HG03378 (cell line): ENCODE measurements at regions not wholly inside any gene's neighbourhood (a gene's known extent, or its start where the extent isn't known, plus 50 kb on each side); places are given as distances from the start of the nearest gene placed in this dataset.

Experiments
- ATAC-seq: cut with Tn5 transposase; IDR thresholded peaks from one replicate; pipeline ENCODE4 v1.9.1; 2021; ENCODE audit warnings: mild to moderate bottlenecking, moderate library complexity; ENCODE audit not compliant: unreplicated experiment

DNA sequence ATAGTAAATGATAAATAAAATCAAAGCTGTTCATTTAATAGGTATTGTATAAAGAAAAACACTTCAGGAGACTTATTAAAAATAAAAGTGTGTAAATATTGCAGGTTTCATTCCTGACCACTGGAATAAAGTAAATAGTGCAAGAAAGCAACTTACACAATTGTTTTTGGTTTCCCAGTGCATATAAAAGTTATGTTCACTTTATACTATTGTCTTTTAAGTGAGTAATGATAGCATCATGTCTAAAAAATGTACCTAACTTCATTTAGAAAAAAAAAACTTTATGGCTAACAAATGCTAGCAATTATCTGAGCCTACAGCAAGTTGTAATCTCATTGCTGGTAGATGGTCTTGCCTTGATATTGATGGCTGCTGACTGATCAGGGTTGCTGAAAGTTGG, 726.6 kb upstream of the POU3F2 start:
- no peak for ATAC-seq

DNA sequence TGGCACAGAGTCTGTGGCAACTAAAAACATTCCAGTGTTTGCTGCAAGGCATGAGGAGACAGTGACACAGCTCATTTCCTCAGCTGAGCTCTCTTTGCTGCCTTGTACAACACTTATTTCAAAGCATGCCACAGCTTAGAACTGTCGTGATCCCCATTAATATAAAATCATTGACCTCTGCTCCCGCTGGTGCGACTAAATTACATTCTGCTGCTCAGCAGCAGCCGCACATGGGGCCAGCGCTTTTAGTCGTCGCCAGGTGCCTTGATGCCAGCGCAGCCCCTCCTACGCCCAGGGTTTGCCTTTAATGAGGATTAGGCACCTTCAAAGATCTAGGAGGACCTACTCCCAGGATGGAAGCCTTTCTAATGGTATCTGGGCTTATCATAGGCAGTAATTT, 717.9 kb upstream of the POU3F2 start:
- ATAC-seq = no peak

DNA sequence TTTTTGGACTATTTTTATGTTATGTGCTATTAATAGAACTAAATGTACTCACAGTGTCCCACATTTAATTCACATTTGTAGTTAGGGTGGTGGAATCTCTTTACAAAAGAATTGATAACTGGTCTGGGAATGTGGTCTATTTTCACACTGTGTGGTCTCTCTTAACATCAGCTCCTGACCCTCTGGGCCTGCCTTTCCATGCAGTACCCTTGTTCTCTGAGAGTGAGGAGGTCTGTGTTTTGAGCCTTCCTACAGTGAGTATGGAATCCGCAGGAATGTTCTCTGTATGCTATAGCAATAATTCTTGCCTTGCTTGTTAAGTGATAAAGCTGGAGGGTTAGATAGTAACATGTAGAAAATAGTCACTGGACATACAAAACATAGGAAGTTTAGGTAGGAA, 717.3 kb upstream of the POU3F2 start:
- no peak for ATAC-seq

DNA sequence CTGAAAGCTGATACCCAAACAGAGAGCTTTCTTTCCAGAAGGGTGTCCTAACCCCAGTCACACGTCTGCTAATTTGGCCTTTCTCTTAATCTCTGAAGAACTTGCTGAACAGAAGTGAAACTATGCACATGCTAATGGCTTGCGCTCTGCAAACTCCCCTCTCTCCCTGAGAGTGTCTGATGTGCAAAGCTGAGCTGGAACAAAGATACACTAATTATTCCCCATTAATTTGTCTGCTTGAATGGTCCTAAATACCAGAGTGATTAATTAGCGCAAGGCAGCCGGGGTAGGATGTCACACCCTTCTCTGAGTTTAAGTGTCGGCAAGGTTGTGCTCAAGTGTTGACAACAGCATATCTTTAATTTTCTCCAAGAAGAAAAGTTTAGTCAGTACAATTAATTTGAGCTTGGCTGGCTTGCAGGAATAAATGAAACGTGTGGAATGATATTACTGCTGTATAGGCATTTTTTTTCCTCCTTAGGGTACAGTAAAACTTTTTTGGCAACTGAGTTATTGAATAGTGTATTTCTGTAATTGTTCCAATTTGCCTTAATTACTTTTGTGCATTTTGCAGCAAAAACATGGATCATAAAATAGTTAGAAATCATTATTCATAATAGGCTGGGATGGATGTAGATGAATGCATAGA, 715.9 kb upstream of the POU3F2 start:
- no peak for ATAC-seq

DNA sequence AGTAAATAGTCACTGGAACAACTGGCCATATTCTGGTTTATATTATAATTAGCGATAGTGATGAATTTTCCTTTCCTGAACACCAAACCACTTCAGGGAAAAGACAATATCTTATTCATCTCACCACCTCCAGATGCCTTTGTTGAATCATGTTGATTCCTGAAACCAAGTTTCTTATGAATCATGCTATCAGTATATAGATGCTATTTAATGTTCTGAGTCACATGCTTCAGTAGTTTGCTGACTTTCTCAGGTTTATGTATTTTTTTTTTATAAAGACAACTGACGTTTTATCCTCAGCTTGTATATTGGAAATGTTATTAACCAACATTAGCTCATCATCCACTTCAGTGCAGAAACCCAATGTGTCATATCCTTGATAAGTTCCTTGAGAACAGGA, 710.2 kb upstream of the POU3F2 start:
- ATAC-seq = no peak

DNA sequence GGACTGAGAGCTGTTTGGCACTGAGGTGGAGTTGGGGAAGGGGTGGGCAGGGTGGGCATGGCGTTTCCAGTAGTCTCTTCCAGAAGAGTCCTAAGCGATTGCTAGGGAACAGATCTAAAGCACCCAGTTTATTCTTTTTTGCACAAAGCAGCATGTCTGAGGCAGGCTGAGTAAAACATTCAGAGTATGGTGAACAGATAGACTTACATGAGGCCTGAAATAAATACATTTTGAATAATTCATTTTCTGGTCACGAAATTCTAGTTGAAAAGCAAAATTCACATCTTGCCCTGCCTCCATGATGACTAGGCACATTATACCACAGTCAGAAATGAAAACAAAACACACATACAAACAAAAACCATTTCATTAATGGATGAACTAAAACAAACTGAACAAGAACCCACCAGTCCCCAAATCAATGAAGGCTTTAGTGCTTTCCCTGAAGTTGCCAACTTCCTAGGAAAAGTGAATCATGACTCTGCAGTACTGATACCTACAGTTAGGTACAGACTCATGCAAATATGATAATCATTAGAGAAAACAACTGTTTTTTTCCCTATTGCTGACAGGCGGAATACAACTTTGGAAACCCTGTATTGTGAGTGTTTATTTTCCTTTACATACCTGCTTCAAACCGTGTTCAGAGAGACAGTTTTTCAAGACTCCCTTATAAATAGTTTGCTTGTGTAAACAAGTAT, 702.9 kb upstream of the POU3F2 start:
- no peak for ATAC-seq

DNA sequence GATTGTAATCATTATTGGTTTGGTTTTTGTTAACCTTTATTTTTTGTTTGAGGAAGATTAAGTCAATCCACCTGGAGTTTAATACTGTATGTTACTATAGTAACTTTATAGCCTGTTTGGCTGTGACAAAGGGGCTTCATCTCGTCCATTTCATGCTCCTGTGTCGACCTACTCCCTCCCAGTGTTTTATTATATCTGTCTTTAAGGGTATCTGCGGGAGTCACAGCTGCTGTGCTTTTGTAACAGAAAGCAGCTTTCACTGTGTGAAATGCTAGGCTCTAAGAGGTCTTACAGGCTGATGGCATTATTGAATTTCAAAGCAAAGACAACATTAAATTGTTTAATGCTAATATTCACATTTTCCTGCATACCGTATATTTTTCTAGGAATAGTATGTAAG, 698.0 kb upstream of the POU3F2 start:
- ATAC-seq = no peak

DNA sequence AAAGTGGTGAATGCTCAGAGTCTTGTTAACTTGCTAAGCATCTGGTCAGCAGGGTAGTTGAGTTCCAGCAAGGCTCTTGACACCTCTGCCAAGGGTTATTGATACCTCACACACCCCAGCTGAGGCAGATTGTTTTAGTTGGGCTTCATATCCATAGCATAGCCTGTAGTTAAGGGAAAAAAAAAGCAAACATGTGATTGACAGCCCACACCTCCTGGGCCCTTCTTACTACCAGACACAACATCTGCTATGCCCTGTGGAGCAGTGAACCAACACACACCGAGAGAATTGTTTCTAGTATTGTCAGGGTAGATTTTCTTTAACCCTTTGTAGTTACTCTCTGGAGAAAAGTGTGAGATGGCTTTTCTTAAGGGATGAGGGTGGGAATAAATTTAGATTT, 697.0 kb upstream of the POU3F2 start:
- ATAC-seq = no peak

DNA sequence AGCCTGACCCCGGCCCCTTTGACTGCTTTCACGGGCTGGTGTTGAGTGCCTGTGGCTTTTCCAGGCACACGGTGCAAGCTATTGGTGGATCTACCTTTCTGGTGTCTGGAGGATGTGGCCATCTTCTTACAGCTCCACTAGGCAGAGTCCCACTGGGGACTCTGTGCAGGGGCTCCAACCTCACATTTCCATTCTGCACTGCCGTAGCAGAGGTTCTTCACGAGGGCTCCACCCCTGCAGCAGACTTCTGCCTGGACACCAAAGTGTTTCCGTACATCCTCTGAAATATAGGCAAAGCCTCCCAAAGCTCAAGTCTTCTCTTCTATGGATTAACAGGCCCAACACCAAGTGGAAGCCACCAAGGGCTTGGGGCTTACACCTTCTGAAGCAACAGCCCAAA, 691.5 kb upstream of the POU3F2 start:
- ATAC-seq = no peak

DNA sequence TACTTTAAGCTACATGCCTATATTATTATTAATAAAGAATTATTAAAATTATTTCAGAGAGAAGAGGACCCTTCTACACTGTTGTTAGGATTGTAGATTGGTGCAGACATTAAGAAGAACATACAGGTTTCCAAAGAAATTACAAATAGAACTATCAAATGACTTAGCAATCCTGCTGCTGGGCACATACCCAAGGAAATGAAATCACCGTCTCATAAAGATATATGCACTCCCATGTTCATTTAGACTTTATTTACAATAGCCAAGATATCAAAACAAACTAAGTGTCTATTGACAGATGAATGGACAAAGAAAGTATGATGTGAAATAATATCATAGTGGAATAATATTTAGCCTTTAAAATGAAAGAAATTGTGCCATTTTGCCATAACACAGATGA, 687.7 kb upstream of the POU3F2 start:
- ATAC-seq = no peak

DNA sequence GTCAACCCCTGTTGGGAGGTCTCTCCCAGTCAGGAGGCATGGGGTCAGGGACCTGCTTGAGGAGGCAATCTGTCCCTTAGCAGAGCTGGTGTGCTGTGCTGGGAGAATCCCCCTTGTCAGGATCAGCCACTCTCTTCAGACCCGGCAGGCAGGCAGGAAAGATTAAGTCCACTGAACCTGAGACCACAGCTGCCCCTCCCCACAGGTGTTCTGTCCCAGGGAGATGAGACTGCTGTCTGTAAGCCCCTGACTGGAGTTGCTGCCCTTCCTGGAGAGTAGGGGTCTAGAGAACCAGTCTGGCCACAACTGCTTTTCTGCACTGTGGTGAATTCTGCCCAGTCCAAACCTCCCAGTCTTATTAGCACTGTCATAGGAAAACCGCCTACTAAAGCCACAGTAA, 677.8 kb upstream of the POU3F2 start:
- no peak for ATAC-seq

DNA sequence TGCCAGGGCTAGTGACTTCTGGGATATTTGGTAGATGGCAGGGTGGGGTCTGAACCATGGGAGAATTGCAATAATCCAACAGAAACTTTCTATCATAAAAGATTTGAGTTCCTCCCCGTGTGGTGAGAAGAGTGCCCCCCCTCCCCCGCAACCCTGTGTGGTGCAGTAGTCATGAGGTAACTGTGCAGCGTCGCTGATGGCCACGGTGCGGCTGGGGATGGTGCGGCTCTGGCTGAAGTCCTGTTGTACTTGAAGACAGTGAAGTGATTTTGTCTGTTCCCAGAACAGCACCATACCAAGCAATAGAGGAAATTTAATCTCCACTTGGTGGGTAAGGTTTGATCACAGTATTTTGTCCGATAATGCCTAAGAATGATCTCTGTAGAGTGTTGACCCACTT, 654.8 kb upstream of the POU3F2 start:
- no peak for ATAC-seq

DNA sequence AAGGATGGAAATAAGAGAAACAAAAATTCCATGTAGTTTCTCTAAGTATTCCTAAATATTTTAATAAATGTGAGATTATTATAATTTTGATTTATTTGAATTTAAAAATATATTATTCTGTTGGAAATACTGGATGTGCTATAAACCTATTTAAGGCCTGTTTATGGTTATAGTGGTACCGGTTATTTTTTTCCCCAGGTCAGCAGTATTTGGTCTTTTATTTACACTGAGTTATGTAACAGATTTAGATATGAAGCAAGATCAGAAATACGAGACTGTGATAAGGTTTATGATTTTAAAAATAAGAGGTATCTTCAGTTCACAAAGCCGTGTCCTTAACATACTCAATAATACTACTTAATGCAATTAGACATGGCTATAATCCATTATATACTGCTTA, 634.3 kb upstream of the POU3F2 start:
- ATAC-seq = no peak

DNA sequence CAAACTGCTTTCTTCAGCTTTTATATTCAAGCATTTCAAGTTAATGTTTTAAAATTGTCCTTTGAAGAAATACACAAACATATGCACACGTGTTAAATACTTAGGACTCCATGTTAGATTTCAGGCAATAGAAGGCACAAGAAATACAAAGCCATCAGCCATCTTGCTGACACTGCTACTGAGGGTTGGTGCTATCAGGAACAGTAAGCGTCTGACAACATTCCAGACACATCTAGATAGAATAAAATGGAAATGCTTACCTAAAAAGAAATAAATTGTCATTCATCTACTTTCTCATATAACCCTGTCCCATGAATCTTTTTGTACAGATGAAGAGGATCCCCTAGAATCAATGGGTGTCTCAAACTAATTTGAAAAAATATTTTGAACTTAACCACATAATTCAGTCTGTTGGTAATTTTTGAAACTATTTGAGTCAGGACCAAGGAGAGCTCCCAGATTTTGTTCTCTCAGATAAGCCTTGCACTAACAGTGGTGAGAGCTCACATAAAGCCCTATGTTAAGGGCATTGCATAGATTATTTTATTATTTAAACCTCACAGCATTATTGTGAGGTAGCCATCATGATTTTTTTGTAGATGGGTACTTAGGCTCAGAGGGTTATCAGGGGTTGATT, 631.1 kb upstream of the POU3F2 start:
- ATAC-seq = no peak

DNA sequence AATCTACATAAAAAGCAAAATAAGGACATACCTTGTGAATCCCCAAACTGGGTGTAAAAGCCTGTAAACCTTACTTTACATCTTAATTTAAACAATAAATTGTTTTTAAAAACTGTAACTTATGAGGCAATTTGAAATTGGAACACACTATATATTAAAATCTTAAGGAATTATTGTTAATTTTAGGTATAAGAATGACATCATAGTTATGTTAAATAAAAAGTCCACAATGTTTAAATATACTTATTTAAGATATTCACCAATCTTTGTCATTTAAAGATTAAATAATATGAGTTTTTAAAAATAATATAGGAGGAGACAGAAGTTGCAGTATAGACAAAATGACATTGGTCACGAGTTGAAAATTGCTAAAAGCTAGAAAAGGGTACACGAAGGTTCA, 621.9 kb upstream of the POU3F2 start:
- no peak for ATAC-seq

DNA sequence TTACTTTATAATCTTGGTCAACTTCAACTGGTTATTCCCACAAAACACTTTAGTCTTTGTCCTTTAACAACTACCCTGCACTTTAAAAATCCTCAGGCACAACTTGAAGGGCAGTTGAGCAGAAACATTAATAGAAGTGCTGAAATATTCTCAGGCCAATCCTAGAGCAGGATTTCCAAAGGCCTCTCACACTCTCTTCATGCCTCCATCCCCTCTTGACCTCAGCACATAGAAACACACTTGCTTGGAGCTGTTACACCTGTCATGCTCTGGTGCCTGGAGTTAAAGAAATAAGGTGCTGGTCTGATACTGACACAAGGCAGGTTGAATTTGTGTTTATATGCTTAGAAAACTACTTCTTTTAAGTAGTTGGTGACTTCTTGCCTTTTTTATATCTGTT, 618.8 kb upstream of the POU3F2 start:
- ATAC-seq = no peak

DNA sequence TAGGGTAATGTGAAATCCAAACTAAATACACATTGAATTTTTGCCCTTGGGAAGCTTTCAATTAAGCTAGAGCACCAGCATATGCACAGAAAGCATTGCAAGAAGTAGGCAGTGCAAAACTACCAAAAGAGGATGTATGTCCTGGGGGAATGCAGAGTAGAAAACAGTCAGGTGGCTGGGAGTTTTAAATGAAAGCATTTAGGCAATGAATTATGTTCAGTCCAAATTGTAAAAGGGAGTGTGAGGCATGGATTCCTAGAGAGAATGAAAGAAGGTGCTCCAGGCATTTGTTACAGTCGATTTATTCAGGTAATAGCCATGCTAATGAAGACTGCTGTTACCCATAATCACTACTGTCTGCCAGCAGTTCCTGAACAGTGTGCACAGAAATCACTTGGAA, 604.1 kb upstream of the POU3F2 start:
- ATAC-seq = no peak

DNA sequence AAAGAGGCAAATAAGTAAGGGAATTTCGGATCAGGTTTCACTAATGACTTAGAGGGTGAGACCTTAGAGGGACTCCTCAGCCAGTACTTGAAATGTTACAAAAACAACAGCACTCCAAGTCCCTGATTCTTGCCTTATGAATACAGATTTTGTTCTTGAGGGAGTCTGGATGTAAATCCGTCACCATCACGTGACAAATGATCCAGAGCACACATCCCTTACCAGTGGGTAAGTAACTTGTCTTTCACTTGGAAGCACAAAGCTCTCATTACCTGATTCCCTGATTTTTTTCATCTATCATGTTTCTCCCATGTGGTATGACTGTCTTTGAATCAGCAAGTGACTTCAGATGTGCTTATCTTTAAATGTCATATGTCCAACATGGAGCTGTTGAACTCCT, 595.3 kb upstream of the POU3F2 start:
- no peak for ATAC-seq

DNA sequence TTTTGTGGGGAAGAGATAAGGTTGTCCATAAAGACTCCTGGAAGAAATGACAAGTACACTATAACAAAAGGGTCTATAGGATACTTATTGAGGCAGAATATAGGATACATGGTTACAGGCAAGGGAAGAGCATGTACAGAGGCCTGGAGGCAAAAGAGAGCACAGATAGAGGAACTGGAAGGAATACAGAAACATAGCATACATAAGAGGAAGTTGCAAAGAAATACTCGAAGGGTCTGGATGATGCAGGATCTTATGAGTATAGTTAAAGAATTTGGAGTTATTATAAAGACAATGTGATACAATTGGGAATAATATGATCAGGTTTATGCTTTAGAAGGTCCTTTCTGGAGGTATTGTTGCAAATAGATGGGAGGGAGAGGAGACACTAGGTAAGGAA, 592.7 kb upstream of the POU3F2 start:
- ATAC-seq = no peak

DNA sequence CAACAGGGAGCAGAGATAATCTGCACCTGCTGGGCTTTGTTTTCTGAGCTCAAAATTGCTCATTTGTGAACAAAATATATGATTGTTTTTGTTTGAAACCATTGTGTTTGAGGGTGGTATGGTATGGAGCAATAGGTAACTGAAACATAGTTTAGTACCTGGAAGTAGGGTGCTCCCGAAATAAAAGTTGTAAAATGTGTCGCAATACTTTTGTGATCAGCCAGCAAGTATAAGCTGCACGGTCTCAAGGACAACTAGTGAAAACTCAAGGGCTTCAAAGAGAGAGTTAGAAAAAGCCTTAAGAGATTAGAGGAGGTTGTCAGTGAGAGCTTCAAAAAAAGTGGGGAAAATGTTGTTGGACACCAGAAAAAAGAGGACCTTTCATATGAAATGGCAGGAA, 579.8 kb upstream of the POU3F2 start:
- ATAC-seq = no peak

DNA sequence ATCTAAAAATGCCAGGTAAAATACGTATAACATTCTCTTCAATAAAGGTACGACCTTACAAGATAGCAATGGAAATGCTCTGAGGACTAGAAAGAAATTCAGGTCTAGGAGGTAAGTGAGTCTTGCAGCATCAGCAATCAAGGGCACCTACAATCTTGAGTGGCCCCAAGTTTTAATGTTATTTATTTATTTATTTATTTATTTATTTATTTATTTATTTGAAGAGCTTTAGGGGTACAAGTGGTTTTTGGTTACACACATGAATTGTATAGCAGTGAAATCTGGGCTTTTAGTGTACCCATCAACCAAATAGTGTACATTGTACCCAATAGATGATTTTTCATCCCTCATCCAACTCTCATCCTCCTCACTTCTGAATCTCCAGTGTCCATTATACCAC, 574.0 kb upstream of the POU3F2 start:
- no peak for ATAC-seq

DNA sequence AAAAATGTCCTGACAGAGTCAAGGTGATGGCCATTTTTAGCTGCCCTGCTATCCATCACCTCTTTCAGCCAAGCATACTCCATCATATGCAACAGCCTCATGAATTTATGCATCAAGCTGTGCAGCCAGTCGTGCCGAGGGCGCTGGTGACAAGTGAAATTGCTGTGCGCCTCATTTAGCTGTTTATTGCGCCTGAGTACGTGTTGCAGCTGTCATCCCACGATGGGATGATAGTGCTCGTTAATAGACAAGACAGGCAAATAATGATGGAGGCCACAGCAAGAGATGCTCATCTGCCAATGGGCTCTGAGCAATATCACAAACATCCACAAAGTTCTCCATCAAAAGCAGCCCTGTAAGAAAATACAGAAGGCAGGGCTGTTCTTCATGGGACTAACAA, 562.3 kb upstream of the POU3F2 start:
- ATAC-seq = no peak

DNA sequence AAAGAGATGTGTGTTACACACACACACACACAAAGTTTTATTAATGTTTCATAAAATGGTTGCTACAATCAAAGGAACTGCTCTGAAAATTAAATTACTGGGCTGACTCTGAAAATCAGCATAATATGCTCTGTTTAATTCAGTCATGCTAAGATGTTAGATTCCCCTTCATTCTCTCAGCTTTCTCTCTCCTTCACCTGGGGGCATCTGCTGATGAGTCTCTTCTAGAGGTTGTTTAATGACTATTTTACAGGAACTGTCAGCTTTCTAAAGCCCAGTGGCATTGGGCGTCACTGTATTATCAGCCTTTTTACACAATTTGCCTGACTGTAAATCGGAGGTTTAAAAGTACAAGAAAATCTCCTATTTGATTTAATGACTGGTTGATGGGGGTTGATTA, 559.7 kb upstream of the POU3F2 start:
- no peak for ATAC-seq
